GM21367 (cell line): ENCODE measurements at regions not wholly inside any gene's neighbourhood (a gene's known extent, or its start where the extent isn't known, plus 50 kb on each side); places are given as distances from the start of the nearest gene placed in this dataset.

Experiments
- ATAC-seq: cut with Tn5 transposase; IDR thresholded peaks from one replicate; pipeline ENCODE4 v1.9.1; 2021; ENCODE audit not compliant: unreplicated experiment

GRCh38 chr16:79303959-79304387 is 296.6 kb downstream of the MAF start:
- ATAC-seq = no peak

GRCh38 chr16:79303206-79303605 is 297.3 kb downstream of the MAF start:
- no peak for ATAC-seq

GRCh38 chr16:79302731-79303130 is 297.8 kb downstream of the MAF start:
- ATAC-seq = no peak

- ATAC-seq = no peak
Measured at GRCh38 chr16:79301051-79301450, 299.5 kb downstream of the MAF start.

GRCh38 chr16:79298894-79299799 is 301.4 kb downstream of the MAF start:
- ATAC-seq = no peak

- no peak for ATAC-seq
Measured at GRCh38 chr16:79298476-79298875, 302.1 kb downstream of the MAF start.

GRCh38 chr16:79297805-79298204 is 302.7 kb downstream of the MAF start:
- no peak for ATAC-seq

- ATAC-seq = no peak
Measured at GRCh38 chr16:79297296-79297695, 303.2 kb downstream of the MAF start.

GRCh38 chr16:79296491-79296890 is 304.0 kb downstream of the MAF start:
- no peak for ATAC-seq

- ATAC-seq = no peak
Measured at GRCh38 chr16:79295746-79296145, 304.8 kb downstream of the MAF start.

- no peak for ATAC-seq
Measured at GRCh38 chr16:79295162-79295561, 305.4 kb downstream of the MAF start.

GRCh38 chr16:79294568-79294967 is 306.0 kb downstream of the MAF start:
- no peak for ATAC-seq

GRCh38 chr16:79293836-79294460 is 306.6 kb downstream of the MAF start:
- ATAC-seq = no peak

GRCh38 chr16:79288066-79288465 is 312.5 kb downstream of the MAF start:
- no peak for ATAC-seq

GRCh38 chr16:79287424-79287917 is 313.1 kb downstream of the MAF start:
- no peak for ATAC-seq

GRCh38 chr16:79286646-79287423 is 313.7 kb downstream of the MAF start:
- ATAC-seq = peak; percentile 91

GRCh38 chr16:79284766-79285165 is 315.8 kb downstream of the MAF start:
- no peak for ATAC-seq

GRCh38 chr16:79283578-79283977 is 317.0 kb downstream of the MAF start:
- ATAC-seq = peak; percentile 62

GRCh38 chr16:79282806-79283205 is 317.7 kb downstream of the MAF start:
- no peak for ATAC-seq

- peak; percentile 87 for ATAC-seq
Measured at GRCh38 chr16:79278506-79278905, 322.0 kb downstream of the MAF start.

- no peak for ATAC-seq
Measured at GRCh38 chr16:79276501-79276900, 324.0 kb downstream of the MAF start.
